Embryonic facial prominence (tissue), 1 donor: ENCODE measurements at regions not wholly inside any gene's neighbourhood (a gene's known extent, or its start where the extent isn't known, plus 50 kb on each side); places are given as distances from the start of the nearest gene placed in this dataset.

Experiments used
- DNase-seq: peaks from one replicate; pipeline ENCODE4 v3.0.0-alpha.2; 2016; ENCODE audit errors: extremely low spot score

DNA sequence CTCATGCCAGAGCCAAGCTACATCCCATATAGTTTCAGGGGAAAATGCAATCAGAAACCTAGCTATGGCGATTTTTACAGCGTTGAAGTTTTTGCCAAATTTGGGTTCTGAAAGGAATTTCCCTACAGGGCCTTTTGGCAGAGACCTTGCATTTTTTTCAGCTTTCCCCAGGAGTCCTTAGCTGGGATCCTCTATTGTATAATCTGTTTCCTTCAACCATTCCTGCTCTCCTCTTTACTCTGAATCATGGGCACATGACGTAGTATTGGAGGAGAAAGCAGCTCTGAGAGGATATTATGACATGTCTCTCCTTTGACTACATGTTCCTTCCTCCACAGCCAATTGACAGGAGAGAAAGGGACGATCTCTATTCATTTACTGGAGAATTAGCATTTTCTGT lies 118.5 kb upstream of the ERCC6L2 start:
- DNase-seq: no peak

GRCh38 chr9:95756101-95756500 lies 119.4 kb upstream of the ERCC6L2 start:
- DNase-seq: no peak

DNA sequence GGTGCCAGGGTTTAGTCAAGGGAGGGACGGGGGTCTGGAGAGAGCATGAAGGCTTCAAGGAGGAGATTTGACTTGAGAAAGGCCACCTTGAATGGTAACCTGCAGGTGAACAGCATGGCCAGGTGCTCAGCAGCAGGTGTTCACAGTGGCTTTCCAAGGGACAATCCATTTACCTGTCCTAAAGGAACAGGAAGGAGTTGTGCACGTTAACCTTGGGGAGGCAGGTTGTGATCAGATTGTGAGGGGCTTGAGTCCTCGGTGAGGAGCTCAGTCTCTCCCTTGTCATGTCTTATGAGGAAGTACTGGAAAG lies 120.1 kb upstream of the ERCC6L2 start:
- no peak for DNase-seq

GRCh38 chr9:95754533-95755420 lies 120.7 kb upstream of the ERCC6L2 start:
- DNase-seq: no peak

DNA sequence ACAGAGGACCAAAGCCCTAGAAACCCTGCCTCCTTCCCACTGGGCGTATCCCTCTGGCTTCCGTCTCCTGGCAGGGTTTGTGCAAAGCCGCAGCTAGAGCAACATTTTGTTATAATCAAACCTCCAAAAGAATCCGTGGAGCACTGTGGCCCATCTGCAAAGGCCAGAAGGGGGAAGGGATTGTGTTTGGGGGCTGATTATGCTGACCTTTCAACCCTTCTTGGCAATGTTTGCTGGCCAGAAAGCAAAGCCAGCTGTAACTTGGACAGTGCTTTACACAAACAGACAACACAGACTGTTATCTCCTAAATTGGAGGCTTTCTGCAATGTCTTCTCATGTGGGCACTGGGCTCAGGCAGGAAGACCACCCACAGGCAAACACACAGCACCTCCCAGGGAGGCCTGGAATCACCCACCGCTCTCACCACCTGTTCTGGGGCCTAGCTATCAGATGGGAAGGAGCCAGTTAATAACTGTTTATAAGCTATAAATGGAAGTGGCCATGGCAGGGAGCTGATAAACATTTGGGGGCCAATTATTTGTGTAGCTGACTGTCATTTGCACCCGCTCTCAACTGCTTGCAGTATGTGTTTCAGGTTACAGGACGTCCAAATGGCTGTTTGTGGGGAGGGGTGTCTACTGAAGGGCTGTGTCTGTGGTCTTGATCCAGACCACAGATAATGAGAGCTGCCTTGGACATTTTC lies 121.6 kb upstream of the ERCC6L2 start:
- no peak for DNase-seq

GRCh38 chr9:95752129-95752731 lies 123.3 kb upstream of the ERCC6L2 start:
- no peak for DNase-seq

DNA sequence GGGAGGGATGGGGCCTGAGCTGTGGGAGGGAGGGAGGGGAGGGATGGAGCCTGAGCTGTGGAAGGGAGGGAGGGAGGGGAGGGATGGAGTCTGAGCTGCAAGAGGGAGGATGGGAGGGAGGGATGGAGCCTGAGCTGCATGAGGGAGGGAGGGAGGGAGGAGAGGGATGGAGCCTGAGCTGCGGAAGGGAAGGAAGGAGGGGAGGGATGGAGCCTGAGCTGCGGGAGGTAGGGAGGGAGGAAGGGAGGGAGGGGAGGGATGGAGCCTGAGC lies 124.0 kb upstream of the ERCC6L2 start:
- no peak for DNase-seq

DNA sequence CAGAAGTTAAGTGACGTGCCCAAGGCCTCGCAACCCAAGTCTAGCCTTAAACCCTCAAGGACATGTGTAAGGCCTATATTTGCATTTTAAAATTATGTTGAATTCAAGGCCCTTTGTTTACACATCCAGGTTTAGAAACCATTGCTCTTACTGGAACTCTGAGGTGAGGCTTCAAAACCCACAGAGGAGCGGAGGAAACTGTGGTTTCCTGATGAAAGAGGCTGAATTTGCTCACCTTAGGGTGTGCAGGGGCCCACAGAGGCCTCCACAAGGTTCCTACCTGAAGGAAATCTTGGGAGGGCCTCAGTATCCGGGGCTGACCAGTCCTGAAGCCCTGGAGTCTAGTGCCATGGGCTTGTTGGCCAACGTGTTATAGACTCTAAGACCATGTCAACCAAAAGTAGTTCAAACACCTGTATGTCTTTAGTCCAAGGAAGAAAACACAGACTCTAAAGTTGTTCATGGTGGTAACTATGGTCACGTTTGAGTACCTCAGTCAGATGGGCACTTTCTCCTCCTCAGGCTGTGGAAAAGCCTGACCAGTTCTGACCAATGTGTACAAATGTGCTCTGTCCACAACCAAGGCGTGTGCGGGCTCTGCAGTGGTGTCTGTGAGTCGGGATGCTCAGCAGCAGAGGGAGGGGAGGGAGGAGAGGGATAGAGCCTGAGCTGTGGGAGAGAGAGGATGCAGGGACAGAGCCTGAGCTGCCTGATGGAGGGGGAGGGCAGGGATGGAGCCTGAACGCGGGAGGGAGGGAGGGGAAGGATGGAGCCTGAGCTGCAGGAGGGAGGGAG lies 124.6 kb upstream of the ERCC6L2 start:
- no peak for DNase-seq

- no peak for DNase-seq
Observed at GRCh38 chr9:95749493-95749892, 126.0 kb upstream of the ERCC6L2 start.

- no peak for DNase-seq
Observed at GRCh38 chr9:95746408-95747180, 128.9 kb upstream of the ERCC6L2 start.

GRCh38 chr9:95742821-95743220 lies 132.7 kb upstream of the ERCC6L2 start:
- no peak for DNase-seq

GRCh38 chr9:95741631-95742030 lies 133.9 kb upstream of the ERCC6L2 start:
- no peak for DNase-seq

- no peak for DNase-seq
Observed at GRCh38 chr9:95740217-95741004, 135.1 kb upstream of the ERCC6L2 start.

- no peak for DNase-seq
Observed at GRCh38 chr9:95738438-95738837, 137.1 kb upstream of the ERCC6L2 start.

DNA sequence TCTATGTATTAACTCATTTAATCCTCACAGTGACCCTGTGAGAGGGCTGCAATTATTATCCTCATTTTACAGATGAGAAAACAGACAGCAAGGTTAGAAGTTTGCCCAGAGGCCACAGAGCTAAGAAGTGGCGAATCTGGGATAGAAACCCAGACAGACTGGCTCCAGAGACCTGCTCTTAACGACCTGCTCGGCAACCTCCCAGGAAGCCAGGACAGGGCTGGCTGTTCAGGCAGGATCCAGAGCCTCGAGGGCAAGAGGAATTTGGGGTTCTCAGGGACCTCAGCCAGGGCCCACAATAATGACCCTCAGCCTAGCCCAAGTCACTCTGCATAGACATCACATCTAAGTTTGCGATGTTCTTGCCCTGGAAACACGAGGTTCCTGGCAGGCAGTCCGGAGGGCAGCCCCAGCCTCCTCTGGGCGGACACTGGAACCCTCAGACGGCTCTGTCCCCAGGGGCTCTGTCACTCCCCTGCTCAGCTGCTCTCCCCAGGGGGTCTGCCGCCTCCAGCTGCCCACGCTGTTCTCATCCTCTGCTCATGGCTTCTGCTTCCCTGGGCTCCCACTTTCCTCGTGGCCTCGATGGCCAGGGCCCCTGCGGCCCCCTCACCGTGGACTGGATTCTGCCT lies 138.5 kb upstream of the ERCC6L2 start:
- no peak for DNase-seq

- no peak for DNase-seq
Observed at GRCh38 chr9:95736370-95736769, 139.1 kb upstream of the ERCC6L2 start.

- no peak for DNase-seq
Observed at GRCh38 chr9:95735701-95736100, 139.8 kb upstream of the ERCC6L2 start.

- DNase-seq: no peak
Observed at GRCh38 chr9:95733741-95734666, 141.5 kb upstream of the ERCC6L2 start.
